ENCODE measurements at regions not wholly inside any gene's neighbourhood (a gene's known extent, or its start where the extent isn't known, plus 50 kb on each side); places are given as distances from the start of the nearest gene placed in this dataset.

DNA sequence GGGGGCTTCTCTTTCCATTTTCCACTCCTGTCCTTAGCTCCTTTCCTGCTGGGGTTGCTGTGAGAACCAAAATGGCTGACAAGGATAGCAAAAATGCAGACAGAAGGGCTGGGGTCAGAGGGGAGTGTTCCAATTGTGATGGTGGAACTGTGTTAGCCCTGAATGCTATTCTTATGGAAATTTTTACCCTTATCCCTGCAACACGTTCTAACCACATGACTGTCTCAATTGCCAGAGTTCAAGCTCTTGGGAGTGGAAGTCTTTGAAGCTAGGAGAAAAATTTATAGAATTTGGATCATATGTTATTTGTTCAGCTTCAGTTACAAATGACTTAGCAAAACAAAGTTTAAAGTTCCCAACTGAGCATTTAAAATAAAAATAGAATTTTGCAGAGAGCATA is 134.1 kb downstream of the ADCYAP1R1 start:
- TF ChIP-seq, protein P1, sequence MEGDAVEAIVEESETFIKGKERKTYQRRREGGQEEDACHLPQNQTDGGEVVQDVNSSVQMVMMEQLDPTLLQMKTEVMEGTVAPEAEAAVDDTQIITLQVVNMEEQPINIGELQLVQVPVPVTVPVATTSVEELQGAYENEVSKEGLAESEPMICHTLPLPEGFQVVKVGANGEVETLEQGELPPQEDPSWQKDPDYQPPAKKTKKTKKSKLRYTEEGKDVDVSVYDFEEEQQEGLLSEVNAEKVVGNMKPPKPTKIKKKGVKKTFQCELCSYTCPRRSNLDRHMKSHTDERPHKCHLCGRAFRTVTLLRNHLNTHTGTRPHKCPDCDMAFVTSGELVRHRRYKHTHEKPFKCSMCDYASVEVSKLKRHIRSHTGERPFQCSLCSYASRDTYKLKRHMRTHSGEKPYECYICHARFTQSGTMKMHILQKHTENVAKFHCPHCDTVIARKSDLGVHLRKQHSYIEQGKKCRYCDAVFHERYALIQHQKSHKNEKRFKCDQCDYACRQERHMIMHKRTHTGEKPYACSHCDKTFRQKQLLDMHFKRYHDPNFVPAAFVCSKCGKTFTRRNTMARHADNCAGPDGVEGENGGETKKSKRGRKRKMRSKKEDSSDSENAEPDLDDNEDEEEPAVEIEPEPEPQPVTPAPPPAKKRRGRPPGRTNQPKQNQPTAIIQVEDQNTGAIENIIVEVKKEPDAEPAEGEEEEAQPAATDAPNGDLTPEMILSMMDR (IDR thresholded peaks at IDR 0.05), result no peak
- TF ChIP-seq EP300 (IDR thresholded peaks at IDR 0.05) (no peak), POLR2AphosphoS5 (IDR thresholded peaks at IDR 0.05) (no peak), POLR2A (IDR thresholded peaks at IDR 0.05) (no peak)
